GM18951 (cell line): ENCODE measurements at regions not wholly inside any gene's neighbourhood (a gene's known extent, or its start where the extent isn't known, plus 50 kb on each side); places are given as distances from the start of the nearest gene placed in this dataset.
"Not testable (repeated sequence)": the region's sequence is repeated elsewhere in the genome, so short reads cannot be mapped to it uniquely, and the experiment has no call there.

Source experiments
- POLR2A ChIP-seq: IDR thresholded peaks from 4 replicates; pipeline ENCODE4 v1.6.1; 2011; ENCODE audit warnings: mild to moderate bottlenecking; ENCODE audit not compliant: insufficient read length, insufficient read depth; ENCODE audit errors: extremely low read depth
- in situ Hi-C: fragments of 300-500 bp; cut with MboI; formaldehyde crosslinking; loops from one replicate; pipeline ENCODE4 v1.12.0; 2022; ENCODE audit warnings: low sequenced_read_pairs, mixed read lengths, inconsistent platforms; ENCODE audit not compliant: unreplicated experiment

- no peak for TF ChIP-seq POLR2A
- in situ Hi-C loops = no loop called here
Observed at GRCh38 chr4:97015301-97015700, 1128.0 kb downstream of the STPG2 start.

DNA sequence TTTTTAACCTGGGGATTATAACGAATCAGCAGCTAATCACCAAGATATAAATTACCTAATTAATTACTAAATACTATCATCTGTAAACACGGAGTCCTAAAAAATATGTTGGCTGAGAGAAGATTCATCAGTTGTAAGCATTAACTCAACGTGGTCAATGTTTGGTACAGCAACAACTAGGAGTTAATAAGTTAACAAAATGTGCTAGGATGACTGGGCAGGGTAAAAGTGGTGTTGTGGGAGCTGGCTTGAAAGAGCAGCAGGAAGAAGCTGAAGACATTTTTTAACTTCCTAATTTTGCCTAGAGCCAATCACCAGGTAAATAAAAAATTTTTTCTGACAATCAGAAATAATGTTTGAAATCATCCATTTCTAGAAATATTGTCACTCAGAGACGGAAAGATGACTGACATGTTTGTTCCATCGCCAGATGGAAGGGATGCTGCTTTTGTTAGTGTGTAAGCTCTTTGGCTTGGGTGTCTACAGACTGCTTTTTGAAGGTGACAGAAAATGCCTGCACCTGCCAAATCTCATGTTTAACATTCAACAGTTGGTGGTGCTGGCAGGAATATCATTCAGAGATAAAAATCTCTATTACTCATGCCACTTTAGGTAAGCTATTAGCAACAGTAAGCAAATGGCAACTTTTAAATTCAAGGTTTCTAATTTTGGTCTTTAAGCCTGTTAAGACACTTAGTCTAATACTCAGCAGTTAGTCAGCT lies 1126.9 kb downstream of the STPG2 start:
- in situ Hi-C loops = no loop called here
- no peak for TF ChIP-seq POLR2A

DNA sequence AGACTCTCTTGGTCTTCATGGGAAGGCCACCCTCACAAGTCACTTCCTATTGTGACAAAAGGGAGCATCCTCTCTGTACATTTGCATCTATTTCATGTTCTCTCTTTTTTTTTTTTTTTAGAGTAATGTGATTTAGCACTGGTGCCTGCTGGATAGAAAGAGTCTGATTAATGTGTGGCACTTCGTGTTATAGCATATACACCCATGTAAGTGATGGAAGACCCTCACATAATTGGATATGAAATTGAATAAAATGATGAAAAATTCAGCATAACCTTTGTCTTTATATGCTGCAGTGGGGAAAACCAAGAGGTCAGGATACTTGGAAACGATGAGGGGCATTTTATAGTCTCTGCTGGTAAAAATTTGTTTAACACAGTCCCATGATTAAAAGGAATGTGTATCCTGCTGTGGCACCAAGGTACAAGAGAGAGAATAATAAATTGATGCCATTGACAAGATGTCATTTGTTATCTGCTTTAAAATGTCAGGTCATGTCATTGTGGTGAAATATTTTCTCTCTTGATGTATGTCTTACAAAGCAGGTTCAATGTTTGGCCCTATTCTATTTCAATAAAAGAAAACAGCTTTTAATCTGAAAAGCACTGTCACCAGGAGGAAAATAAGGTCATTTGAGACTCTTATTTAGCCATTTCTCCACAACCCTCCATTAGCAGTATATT lies 1115.4 kb downstream of the STPG2 start:
- in situ Hi-C loops = no loop called here
- TF ChIP-seq POLR2A = no peak

- TF ChIP-seq POLR2A = no peak
- in situ Hi-C loops = no loop called here
Observed at GRCh38 chr4:97028785-97029184, 1114.5 kb downstream of the STPG2 start.

GRCh38 chr4:97037411-97038145 lies 1105.7 kb downstream of the STPG2 start:
- in situ Hi-C loops = not testable (repeated sequence)

DNA sequence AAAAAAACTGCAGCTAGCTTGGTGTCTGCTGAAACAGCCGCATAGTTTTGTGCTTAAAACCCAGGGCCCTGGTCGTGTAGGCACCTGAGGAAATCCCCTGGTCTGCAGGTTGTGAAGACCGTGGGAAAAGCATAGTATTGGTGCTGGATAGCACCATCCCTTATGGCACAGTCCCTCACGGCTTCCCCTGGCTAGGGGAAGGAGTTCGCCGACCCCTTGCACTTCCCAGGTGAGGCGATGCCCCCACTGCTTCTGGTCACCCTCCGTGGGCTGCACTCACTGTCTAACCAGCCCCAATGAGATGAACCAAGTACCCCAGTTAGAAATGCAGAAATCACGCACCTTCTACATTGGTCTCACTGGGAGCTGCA lies 1105.1 kb downstream of the STPG2 start:
- in situ Hi-C loops = no loop called here
- TF ChIP-seq POLR2A = no peak

GRCh38 chr4:97072666-97073065 lies 1070.6 kb downstream of the STPG2 start:
- in situ Hi-C loops = no loop called here
- TF ChIP-seq POLR2A = no peak

- in situ Hi-C loops = no loop called here
- TF ChIP-seq POLR2A = no peak
Observed at GRCh38 chr4:97073194-97073593, 1070.1 kb downstream of the STPG2 start.

- in situ Hi-C loops = no loop called here
Observed at GRCh38 chr4:97074531-97074930, 1068.7 kb downstream of the STPG2 start.

GRCh38 chr4:97081951-97082350 lies 1061.3 kb downstream of the STPG2 start:
- TF ChIP-seq POLR2A = no peak
- in situ Hi-C loops = no loop called here

More at GRCh38 chr4:97074531-97074930, 1068.7 kb downstream of the STPG2 start:
- no peak for TF ChIP-seq POLR2A

DNA sequence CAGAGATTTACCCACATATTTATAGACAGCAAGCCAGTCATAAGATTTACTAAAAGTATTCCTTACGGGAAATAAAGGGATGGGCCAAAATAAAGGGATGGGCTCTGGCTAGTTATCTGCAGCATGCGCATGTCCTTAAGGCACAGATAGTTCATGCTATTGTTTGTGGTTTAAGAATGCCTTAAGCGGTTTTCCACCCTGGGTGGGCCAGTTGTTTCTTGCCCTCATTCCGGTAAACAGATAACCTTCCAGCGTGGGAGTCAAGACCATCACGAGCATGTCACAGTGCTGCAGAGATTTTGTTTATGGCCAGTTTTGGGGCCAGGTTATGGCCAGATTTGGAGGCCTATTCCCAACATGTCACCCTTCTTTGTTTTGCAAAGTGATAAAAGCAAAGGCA lies 1046.2 kb downstream of the STPG2 start:
- in situ Hi-C loops = not testable (repeated sequence)

DNA sequence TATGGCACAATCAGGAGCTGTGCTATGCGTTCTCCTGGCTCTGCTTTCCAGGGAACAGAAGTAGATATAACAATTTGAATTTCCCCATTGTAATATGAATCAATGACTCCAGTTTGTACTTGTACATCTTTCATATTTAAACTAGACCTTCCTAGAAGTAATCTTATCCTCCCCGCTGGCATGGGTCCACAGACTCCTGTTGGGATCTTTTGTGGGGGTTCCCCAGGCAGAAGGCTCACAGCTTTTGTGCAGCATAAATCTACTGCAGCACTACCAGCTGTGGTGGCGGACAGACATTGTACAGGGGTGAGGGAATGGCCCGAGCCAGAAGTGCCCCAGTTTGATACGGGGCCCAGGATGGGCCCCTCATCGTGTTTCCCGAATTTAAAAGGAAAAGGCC lies 1042.1 kb downstream of the STPG2 start:
- in situ Hi-C loops = not testable (repeated sequence)

DNA sequence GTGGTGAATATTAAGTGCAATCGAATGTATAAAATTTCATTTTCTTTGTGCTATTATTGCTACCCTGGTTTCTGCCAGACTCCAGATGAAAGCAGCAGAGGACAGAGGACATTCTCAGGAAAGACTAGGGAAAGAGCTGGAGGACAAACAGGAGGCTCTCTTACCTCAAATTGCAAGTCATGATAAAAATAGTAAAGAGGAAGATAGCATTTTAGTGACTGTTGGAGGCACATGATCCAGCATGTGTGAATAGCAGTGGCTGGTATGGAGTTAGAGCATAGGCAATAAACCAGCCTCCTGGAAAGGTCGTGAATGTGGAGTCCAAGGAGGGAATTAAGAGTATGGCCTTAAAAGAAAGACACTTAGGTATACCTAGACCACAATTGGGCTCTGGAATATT lies 1040.0 kb downstream of the STPG2 start:
- in situ Hi-C loops = no loop called here
- no peak for TF ChIP-seq POLR2A

- no peak for TF ChIP-seq POLR2A
- in situ Hi-C loops = no loop called here
Observed at GRCh38 chr4:97104006-97104405, 1039.3 kb downstream of the STPG2 start.
